Psoas muscle (tissue), 7 donors: ENCODE measurements at regions not wholly inside any gene's neighbourhood (a gene's known extent, or its start where the extent isn't known, plus 50 kb on each side); places are given as distances from the start of the nearest gene placed in this dataset.
A peak's percentile ranks its signal among the peaks of the same experiment; 100 is the strongest.

Experiments used
- ATAC-seq, 4 donors: fragments of 200-7000 bp; cut with Tn5 transposase; one replicate each; pipeline ENCODE4 v1.9.1; 2020; ENCODE audit warnings: moderate library complexity in 3 of 4, mild to moderate bottlenecking in 2 of 4
- DNase-seq, 2 donors: peaks; one replicate each; pipeline ENCODE4 v3.0.0-alpha.2; 2020
- H3K27ac ChIP-seq: fragments of 200-600 bp; one replicate; pipeline ENCODE4 v1.8.0; 2022
- H3K27me3 ChIP-seq, 3 donors: fragments of 200-600 bp in 1 of 3; one replicate each; pipeline versions ENCODE4 v1.6.1 to v1.8.0; 2013 to 2022; ENCODE audit warnings: low read length in 2 of 3, mild to moderate bottlenecking in 2 of 3, moderate library complexity in 1 of 3; ENCODE audit not compliant: insufficient read depth in 3 of 3
- H3K36me3 ChIP-seq, 2 donors: fragments of 200-600 bp in 1 of 2; one replicate each; pipeline versions ENCODE4 v1.6.1 to v1.8.0; 2013 to 2022; ENCODE audit warnings: low read depth in 1 of 2, mild to moderate bottlenecking in 1 of 2, moderate library complexity in 1 of 2; ENCODE audit not compliant: insufficient read depth in 1 of 2
- H3K4me1 ChIP-seq: fragments of 200-600 bp; one replicate; pipeline ENCODE4 v1.8.0; 2022
- H3K4me3 ChIP-seq: fragments of 200-600 bp; one replicate; pipeline ENCODE4 v1.8.0; 2022; ENCODE audit warnings: mild to moderate bottlenecking
- H3K9me3 ChIP-seq: fragments of 200-600 bp; one replicate; pipeline ENCODE4 v1.8.0; 2022
- WGBS, 3 donors: extraction: QIAGEN DNeasy Blood & Tissue Kit; methylation state at CpG; one replicate each; pipeline versions ENCODE4 v1.1.6 to v1.1.7; 2013; 5-methylcytosine and 5-hydroxymethylcytosine counted together
- intact Hi-C, 2 donors: fragments of 100-400 bp; cut with DNase I; formaldehyde crosslinking; loops; one replicate each; pipeline versions ENCODE4 v1.11.0 to v1.14.2; 2022
- TF ChIP-seq, protein P1 (sequence below): fragments of 200-600 bp; IDR thresholded peaks from one replicate; pipeline ENCODE4 v1.8.0; 2022; ENCODE audit warnings: antibody characterized with exemption
- donor health status: healthy with polysubstance abuse.
- donor health status: DM: no; HTN: no; CAD: no; lungs with moderate emphysema.
- donor health status: Bipolar disorder and iron deficiency.
- donor health status: healthy.
- donor health status: DM: yes; HTN: yes; CAD: no.
- donor health status: DM: no; HTN: no; CAD: no.
- donor health status: DM: yes; HTN: yes; CAD: no.

DNA sequence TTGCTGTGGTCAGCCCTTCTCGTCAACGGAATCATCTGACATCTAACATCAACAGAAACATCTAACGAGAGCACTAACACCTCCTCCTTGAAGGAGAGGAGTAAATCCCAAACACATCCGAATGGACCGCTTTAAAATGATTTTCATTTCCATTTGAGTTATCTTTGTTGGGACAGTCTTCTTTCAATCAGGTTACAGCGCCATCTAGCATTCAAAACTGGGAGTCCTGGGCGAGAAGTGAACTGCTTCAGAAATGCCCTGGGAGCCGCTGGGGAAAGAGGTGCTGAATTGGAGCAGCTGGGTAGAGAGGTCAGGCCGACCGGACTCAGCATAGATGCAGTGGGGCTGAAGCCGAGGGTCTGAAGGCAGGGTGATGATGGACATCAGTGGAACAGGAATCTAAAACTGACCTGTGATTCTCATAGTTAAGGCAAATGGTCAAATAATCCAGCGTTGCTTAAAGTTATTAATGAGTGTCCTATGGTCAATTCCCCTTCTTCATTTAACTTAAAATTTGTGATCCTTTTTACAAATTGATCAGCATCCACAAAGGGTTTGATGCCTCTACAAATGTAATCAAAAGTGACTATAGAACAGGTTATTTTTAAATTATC, 170.0 kb upstream of the NDN start:
- WGBS, 3 donors = 27 to 34% (median 28%) methylated on average over 12 of the region's 12 CpGs
- Histone ChIP-seq H3K9me3 (no peaks in the 10 kb centered on the region), H3K36me3 (no peaks in the 10 kb centered on the region), H3K27ac (no peak overlapping the region), H3K4me1 (no peaks in the 10 kb centered on the region), H3K27me3 (no peaks in the 10 kb centered on the region), H3K4me3 (no peak overlapping the region)
- DNase-seq (peak in 1 of 2 donors; percentile 16), ATAC-seq (no peak)
- intact Hi-C loops = loop anchor here in 1 of 2 donors (2.0 kb wide), 1 partner anchor 214 kb away; no protein-coding TSS in a partner anchor
- TF ChIP-seq, protein P1, sequence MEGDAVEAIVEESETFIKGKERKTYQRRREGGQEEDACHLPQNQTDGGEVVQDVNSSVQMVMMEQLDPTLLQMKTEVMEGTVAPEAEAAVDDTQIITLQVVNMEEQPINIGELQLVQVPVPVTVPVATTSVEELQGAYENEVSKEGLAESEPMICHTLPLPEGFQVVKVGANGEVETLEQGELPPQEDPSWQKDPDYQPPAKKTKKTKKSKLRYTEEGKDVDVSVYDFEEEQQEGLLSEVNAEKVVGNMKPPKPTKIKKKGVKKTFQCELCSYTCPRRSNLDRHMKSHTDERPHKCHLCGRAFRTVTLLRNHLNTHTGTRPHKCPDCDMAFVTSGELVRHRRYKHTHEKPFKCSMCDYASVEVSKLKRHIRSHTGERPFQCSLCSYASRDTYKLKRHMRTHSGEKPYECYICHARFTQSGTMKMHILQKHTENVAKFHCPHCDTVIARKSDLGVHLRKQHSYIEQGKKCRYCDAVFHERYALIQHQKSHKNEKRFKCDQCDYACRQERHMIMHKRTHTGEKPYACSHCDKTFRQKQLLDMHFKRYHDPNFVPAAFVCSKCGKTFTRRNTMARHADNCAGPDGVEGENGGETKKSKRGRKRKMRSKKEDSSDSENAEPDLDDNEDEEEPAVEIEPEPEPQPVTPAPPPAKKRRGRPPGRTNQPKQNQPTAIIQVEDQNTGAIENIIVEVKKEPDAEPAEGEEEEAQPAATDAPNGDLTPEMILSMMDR = peak; percentile 33

DNA sequence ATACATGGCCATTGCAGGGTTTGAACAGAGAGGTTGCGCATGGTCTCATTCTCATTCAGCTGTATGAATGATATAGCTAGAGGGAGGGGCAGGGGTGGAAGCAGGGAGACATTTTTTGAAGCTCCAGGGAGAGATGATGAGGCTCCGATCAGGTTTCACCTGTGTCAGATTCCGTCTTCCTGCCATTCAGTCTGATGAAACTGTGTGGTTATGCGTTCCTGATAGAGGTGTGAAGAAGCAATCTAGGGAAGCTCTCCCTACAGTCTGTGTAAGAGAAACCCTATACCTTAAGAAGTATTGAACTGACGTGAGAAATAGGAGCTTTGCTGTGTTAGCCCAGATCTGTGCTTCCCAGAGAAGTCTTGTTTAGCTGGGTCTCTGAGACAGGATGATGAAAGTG, 171.9 kb upstream of the NDN start:
- intact Hi-C loops = no loop called here

DNA sequence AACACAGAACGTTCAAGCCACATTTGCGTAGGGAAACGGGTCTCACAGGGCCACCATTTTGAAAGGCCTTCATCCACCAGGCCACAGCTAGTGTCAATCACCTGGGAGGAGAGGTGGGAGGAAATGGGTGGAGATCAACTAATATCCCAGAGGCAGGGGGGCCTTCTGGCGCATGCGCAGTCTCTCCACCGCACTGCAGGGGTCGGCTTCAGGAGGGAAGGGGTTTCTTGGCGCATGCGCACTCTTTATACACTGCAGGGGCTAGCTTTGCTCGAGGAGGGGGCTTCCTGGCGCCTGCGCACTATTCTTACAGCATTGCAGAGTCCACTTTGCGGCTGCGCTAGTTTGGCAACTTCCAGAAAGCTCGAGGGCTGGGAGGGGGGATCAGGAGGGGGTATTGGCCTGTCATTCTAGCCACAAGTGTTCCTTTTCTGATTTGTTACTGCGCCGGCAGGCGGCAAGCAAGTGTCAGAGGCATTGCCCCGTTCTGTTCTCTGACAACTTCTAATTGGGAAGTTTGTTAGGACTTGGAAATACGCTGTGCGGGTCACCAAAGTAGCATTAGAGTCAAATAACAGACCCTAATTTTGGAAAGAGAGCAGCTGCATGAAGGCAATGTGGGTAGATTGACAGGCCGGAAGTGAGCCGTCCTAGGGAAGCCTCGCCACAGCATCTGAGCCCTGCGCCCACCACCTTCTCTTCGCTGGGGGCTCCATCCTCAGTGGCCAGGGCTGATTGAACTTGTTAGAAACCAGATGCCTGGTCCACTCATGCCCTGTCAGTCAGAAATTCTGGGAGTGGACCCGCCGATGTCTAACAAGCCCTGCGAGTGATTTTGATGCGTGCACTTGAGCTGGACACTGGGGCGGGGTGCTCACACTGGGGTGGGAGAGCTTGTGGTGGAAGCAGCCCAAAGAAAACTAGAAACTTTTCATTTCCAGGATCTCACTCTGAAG, 173.5 kb upstream of the NDN start:
- Histone ChIP-seq H3K9me3 (no peaks in the 10 kb centered on the region), H3K36me3 (no peaks in the 10 kb centered on the region), H3K4me3 (no peak overlapping the region), H3K27me3 (no peaks in the 10 kb centered on the region), H3K27ac (no peak overlapping the region), H3K4me1 (no peaks in the 10 kb centered on the region)
- TF ChIP-seq, protein P1 = no peak
- WGBS, 3 donors = 60 to 69% (median 64%) methylated on average over 31 of the region's 31 CpGs
- ATAC-seq (peak in 1 of 4 donors; percentile 31), DNase-seq (no peak)
- intact Hi-C loops = no loop called here

More for the DNA sequence above, 171.9 kb upstream of the NDN start:
- peak in 3 of 4 donors; percentile 53 to 58 (median 54) for ATAC-seq
- Histone ChIP-seq H3K27me3 (no peaks in the 10 kb centered on the region), H3K4me1 (no peaks in the 10 kb centered on the region), H3K9me3 (no peaks in the 10 kb centered on the region), H3K4me3 (no peak overlapping the region), H3K27ac (no peak overlapping the region), H3K36me3 (no peaks in the 10 kb centered on the region)
- WGBS, 3 donors = 58 to 67% (median 63%) methylated on average over 5 of the region's 5 CpGs
- no peak for DNase-seq
- TF ChIP-seq, protein P1 = no peak

DNA sequence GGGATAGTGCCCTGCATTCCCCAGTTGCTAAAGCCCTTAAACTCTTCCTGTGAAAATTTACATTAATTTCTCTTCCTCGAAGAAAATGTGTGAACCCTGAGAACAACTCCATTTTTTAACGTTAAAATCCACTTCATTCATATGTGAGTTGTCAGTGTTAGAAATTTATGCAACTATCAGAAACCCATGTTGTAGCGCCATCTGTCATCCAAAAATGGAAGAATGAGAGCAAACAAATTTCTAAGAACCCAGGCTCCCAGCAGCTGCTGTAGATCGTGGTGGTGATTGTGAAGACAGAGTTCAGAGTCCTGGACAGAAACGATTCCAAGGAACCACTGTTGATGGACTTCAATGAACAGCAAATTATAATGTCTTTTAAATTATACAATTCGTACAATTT, 179.7 kb upstream of the NDN start:
- Histone ChIP-seq H3K4me3 (no peak overlapping the region), H3K27ac (no peak overlapping the region), H3K27me3 (no peaks in the 10 kb centered on the region), H3K4me1 (no peaks in the 10 kb centered on the region), H3K9me3 (no peaks in the 10 kb centered on the region), H3K36me3 (no peaks in the 10 kb centered on the region)
- intact Hi-C loops = no loop called here
- WGBS, 3 donors = 33 to 37% (median 36%) methylated on average over 6 of the region's 6 CpGs
- ATAC-seq = no peak
- DNase-seq = no peak
- TF ChIP-seq, protein P1 = no peak
